SK-N-SH (cell line): ENCODE measurements at regions not wholly inside any gene's neighbourhood (a gene's known extent, or its start where the extent isn't known, plus 50 kb on each side); places are given as distances from the start of the nearest gene placed in this dataset.

Experiments
- CTCF ChIA-PET: fragments of 300-600, 350-600 bp; formaldehyde crosslinking; extraction: SDS; loops from one replicate; lab custom pipeline; 2021; lab: Yijun Ruan, JAX
- POLR2A ChIA-PET: fragments of 350-600 bp; sonication (Branson Sonifier 250); formaldehyde crosslinking; extraction: SDS; loops from one replicate; lab custom pipeline; 2020; ENCODE audit warnings: antibody characterized with exemption, inconsistent platforms; lab: Yijun Ruan, JAX
- DNase-seq: peaks from one replicate; pipeline ENCODE4 v3.0.0; 2012
- H2AFZ ChIP-seq: fragments of 200-600 bp; sonication (generic); 2 replicates; pipeline ENCODE4 v1.8.1; 2016; ENCODE audit warnings: antibody characterized with exemption, mild to moderate bottlenecking, low read depth
- H3F3A ChIP-seq: fragments of 200-600 bp; sonication (generic); replicated peaks from 2 replicates; pipeline ENCODE3; 2016; ENCODE audit warnings: antibody characterized with exemption, mild to moderate bottlenecking; ENCODE audit not compliant: insufficient read depth
- H3K27ac ChIP-seq, 2 experiments: fragments of 200-500 bp in 1 of 2; fragments of 200-600 bp in 1 of 2; sonication (Bioruptor generic) in 1 of 2; sonication (generic), shearing (Covaris generic) in 1 of 2; 2 replicates each; pipeline versions ENCODE4 v1.5.1 to v1.6.1; 2014 to 2016; ENCODE audit warnings: low read depth in 2 of 2, inconsistent platforms in 1 of 2, low read length in 1 of 2, mild to moderate bottlenecking in 1 of 2, mixed read lengths in 1 of 2
- H3K27me3 ChIP-seq: fragments of 200-600 bp; sonication (generic), shearing (Covaris generic); 2 replicates; pipeline ENCODE4 v1.6.1; 2016; ENCODE audit warnings: mixed run types; ENCODE audit not compliant: insufficient read depth
- H3K36me3 ChIP-seq, 2 experiments: fragments of 200-500 bp in 1 of 2; fragments of 200-600 bp in 1 of 2; sonication (Bioruptor generic) in 1 of 2; sonication (generic) in 1 of 2; replicated peaks in 1 of 2; 2 replicates each; pipeline versions ENCODE3 to v1.5.1; 2014 to 2016; ENCODE audit warnings: low read length in 1 of 2, mild to moderate bottlenecking in 1 of 2; ENCODE audit not compliant: insufficient read depth in 2 of 2, control insufficient read depth in 1 of 2
- H3K4me1 ChIP-seq, 2 experiments: fragments of 200-500 bp in 1 of 2; fragments of 200-600 bp in 1 of 2; sonication (Bioruptor generic) in 1 of 2; sonication (generic), shearing (Covaris generic) in 1 of 2; 2 replicates each; pipeline versions ENCODE4 v1.5.1 to v1.6.1; 2014 to 2016; ENCODE audit warnings: low read depth in 1 of 2, low read length in 1 of 2, mixed run types in 1 of 2; ENCODE audit not compliant: insufficient read depth in 2 of 2, control insufficient read depth in 1 of 2
- H3K4me2 ChIP-seq: fragments of 200-600 bp; sonication (generic), shearing (Covaris generic); 2 replicates; pipeline ENCODE4 v1.6.1; 2017; ENCODE audit warnings: mixed run types
- H3K4me3 ChIP-seq, 2 experiments: fragments of 200-500 bp in 1 of 2; fragments of 200-600 bp in 1 of 2; sonication (Bioruptor generic) in 1 of 2; sonication (generic), shearing (Covaris generic) in 1 of 2; 2 replicates each; pipeline versions ENCODE4 v1.5.1 to v1.8.1; 2014 to 2016; ENCODE audit warnings: low read depth in 2 of 2, inconsistent platforms in 1 of 2, low read length in 1 of 2, mild to moderate bottlenecking in 1 of 2, mixed read lengths in 1 of 2, moderate library complexity in 1 of 2
- H3K79me2 ChIP-seq: fragments of 200-600 bp; sonication (generic); 2 replicates; pipeline ENCODE4 v1.8.1; 2017; ENCODE audit warnings: mild to moderate bottlenecking; ENCODE audit not compliant: insufficient read depth
- H3K9ac ChIP-seq: fragments of 200-600 bp; sonication (generic); 2 replicates; pipeline ENCODE4 v1.6.1; 2017; ENCODE audit warnings: mixed run types
- H3K9me2 ChIP-seq: fragments of 200-600 bp; sonication (generic); 2 replicates; pipeline ENCODE4 v1.6.1; 2017; ENCODE audit warnings: mixed run types
- H3K9me3 ChIP-seq: fragments of 200-600 bp; sonication (generic); 2 replicates; pipeline ENCODE4 v1.6.1; 2017; ENCODE audit warnings: mixed run types, mild to moderate bottlenecking, moderate library complexity
- H4K20me1 ChIP-seq: fragments of 200-600 bp; sonication (generic); 2 replicates; pipeline ENCODE4 v1.6.1; 2017; ENCODE audit warnings: mild to moderate bottlenecking, mixed run types; ENCODE audit not compliant: insufficient read depth
- CHD2 ChIP-seq: fragments of 150-350 bp; IDR thresholded peaks from 2 replicates; pipeline ENCODE4 v1.6.1; 2018; ENCODE audit warnings: low read length; ENCODE audit not compliant: partially characterized antibody
- CTCF ChIP-seq: fragments of 200-600 bp; sonication (generic); IDR thresholded peaks from 2 replicates; pipeline ENCODE4 v1.6.1; 2017; ENCODE audit warnings: antibody characterized with exemption, mild to moderate bottlenecking, moderate library complexity
- ELF1 ChIP-seq: IDR thresholded peaks from 2 replicates; pipeline ENCODE4 v1.4.0; 2012
- EP300 ChIP-seq, 2 experiments: IDR thresholded peaks; 2 replicates each; pipeline versions ENCODE4 v1.4.0 to v1.6.1; 2012; ENCODE audit warnings: borderline replicate concordance in 1 of 2, low read depth in 1 of 2, low read length in 1 of 2
- FOXJ3 ChIP-seq: sonication (generic); formaldehyde crosslinking; IDR thresholded peaks from 2 replicates; pipeline ENCODE4 v1.5.1; 2020; ENCODE audit warnings: mild to moderate bottlenecking, missing genetic modification reagents
- FOXM1 ChIP-seq: IDR thresholded peaks from 2 replicates; pipeline ENCODE4 v1.4.0; 2012; ENCODE audit warnings: low read depth, mild to moderate bottlenecking
- GATA2 ChIP-seq: sonication (generic); formaldehyde crosslinking; IDR thresholded peaks from 2 replicates; pipeline ENCODE4 v1.5.0; 2020; ENCODE audit warnings: mild to moderate bottlenecking, missing genetic modification reagents
- JUND ChIP-seq: IDR thresholded peaks from 2 replicates; pipeline ENCODE4 v1.4.0; 2012
- MEF2A ChIP-seq: IDR thresholded peaks from 2 replicates; pipeline ENCODE4 v1.4.0; 2012; ENCODE audit warnings: low read depth, borderline replicate concordance
- MXI1 ChIP-seq: IDR thresholded peaks from 2 replicates; pipeline ENCODE4 v1.6.1; 2012; ENCODE audit warnings: mild to moderate bottlenecking, low read depth, low read length, improper control_type of control experiment
- NFIC ChIP-seq: IDR thresholded peaks from 2 replicates; pipeline ENCODE4 v1.4.0; 2012; ENCODE audit warnings: borderline replicate concordance
- POLR2AphosphoS5 ChIP-seq: IDR thresholded peaks from 2 replicates; pipeline ENCODE4 v1.6.1; 2012; ENCODE audit warnings: low read depth, low read length
- RFX5 ChIP-seq: IDR thresholded peaks from 2 replicates; pipeline ENCODE4 v1.6.1; 2012; ENCODE audit warnings: mild to moderate bottlenecking, improper control_type of control experiment, low read length
- SIN3A ChIP-seq: IDR thresholded peaks from 2 replicates; pipeline ENCODE4 v1.6.1; 2012; ENCODE audit warnings: low read depth, mild to moderate bottlenecking, low read length, moderate library complexity, borderline replicate concordance
- TAF1 ChIP-seq: IDR thresholded peaks from 2 replicates; pipeline ENCODE4 v1.6.1; 2012; ENCODE audit warnings: low read depth, mild to moderate bottlenecking, low read length, moderate library complexity, borderline replicate concordance
- TCF12 ChIP-seq: IDR thresholded peaks from 2 replicates; pipeline ENCODE4 v1.4.0; 2012
- TEAD4 ChIP-seq: IDR thresholded peaks from 2 replicates; pipeline ENCODE4 v1.4.0; 2012; ENCODE audit warnings: mild to moderate bottlenecking, borderline replicate concordance; ENCODE audit not compliant: insufficient read depth
- USF1 ChIP-seq: IDR thresholded peaks from 2 replicates; pipeline ENCODE4 v1.4.0; 2012; ENCODE audit warnings: low read depth, borderline replicate concordance
- USF2 ChIP-seq: fragments of 150-350 bp; IDR thresholded peaks from 2 replicates; pipeline ENCODE4 v1.6.1; 2017; ENCODE audit warnings: antibody characterized with exemption, low read length, low read depth, borderline replicate concordance
- YY1 ChIP-seq: IDR thresholded peaks from 2 replicates; pipeline ENCODE4 v1.4.0; 2012; ENCODE audit warnings: low read depth, mild to moderate bottlenecking
- ZBTB33 ChIP-seq: IDR thresholded peaks from 2 replicates; pipeline ENCODE4 v1.4.0; 2012; ENCODE audit warnings: low read depth, borderline replicate concordance
- WGBS: methylation state at CpG from one replicate; pipeline ENCODE4 v1.1.6; 2017; ENCODE audit warnings: low lambda C conversion rate; 5-methylcytosine and 5-hydroxymethylcytosine counted together

- POLR2A ChIA-PET = no interaction called here
- Histone ChIP-seq H3K4me2 (no peak overlapping the region), H3K9me3 (no peaks in the 10 kb centered on the region), H3K9me2 (no peaks in the 10 kb centered on the region), H3K36me3 (no peaks in the 10 kb centered on the region), H4K20me1 (no peaks in the 10 kb centered on the region), H3K4me3 (no peak overlapping the region), H3K9ac (no peak overlapping the region), H3F3A (no peaks in the 10 kb centered on the region), H3K4me1 (no peaks in the 10 kb centered on the region), H3K27ac (no peak overlapping the region), H2AFZ (no peak overlapping the region), H3K27me3 (no peaks in the 10 kb centered on the region), H3K79me2 (no peaks in the 10 kb centered on the region)
- TF ChIP-seq CHD2 = no peak
- TF ChIP-seq TAF1 = no peak
- no peak for TF ChIP-seq TCF12
- TF ChIP-seq CTCF = no peak
- TF ChIP-seq EP300 (IDR thresholded peaks at IDR 0.05; ENCODE audit: borderline replicate concordance in 1 of 2, low read depth in 1 of 2, low read length in 1 of 2) = no peak
- no peak for TF ChIP-seq MEF2A
- no peak for TF ChIP-seq FOXM1
- no peak for TF ChIP-seq TEAD4
- TF ChIP-seq USF2 = no peak
- no peak for TF ChIP-seq USF1
- no peak for TF ChIP-seq GATA2 (CRISPR knock-in tag)
- TF ChIP-seq RFX5 = no peak
- no peak for TF ChIP-seq YY1
- TF ChIP-seq MXI1 = no peak
- CTCF ChIA-PET = no interaction called here
- 10% methylated on average over 1 of the region's 1 CpG for WGBS
- no peak for DNase-seq
These were observed 112.9 kb upstream of the ATXN7L3B start for GRCh38 chr12:74424778-74425177.

GRCh38 chr12:74426091-74426490 is 111.5 kb upstream of the ATXN7L3B start:
- Histone ChIP-seq H3K9me2 (no peaks in the 10 kb centered on the region), H3K36me3 (no peaks in the 10 kb centered on the region), H3K27ac (no peak overlapping the region), H3K9ac (no peak overlapping the region), H3K4me3 (no peak overlapping the region), H3K4me2 (no peak overlapping the region), H3K27me3 (no peaks in the 10 kb centered on the region), H3F3A (no peaks in the 10 kb centered on the region), H2AFZ (no peak overlapping the region), H3K9me3 (no peaks in the 10 kb centered on the region)
- no peak for DNase-seq
- ChIA-PET CTCF (no interaction called here), POLR2A (no interaction called here)
- TF ChIP-seq FOXJ3 (CRISPR knock-in tag) (no peak), POLR2AphosphoS5 (no peak), FOXM1 (no peak), TEAD4 (no peak), SIN3A (no peak), NFIC (no peak), ELF1 (no peak), JUND (no peak), ZBTB33 (no peak), MXI1 (no peak)
- TF ChIP-seq, all 33 proteins: peak for 0
- Histone ChIP-seq H3K4me1 (no peaks in the 10 kb centered on the region), H3K79me2 (no peaks in the 10 kb centered on the region), H4K20me1 (no peaks in the 10 kb centered on the region)
